Neural cell (in vitro differentiated cells): ENCODE measurements at regions not wholly inside any gene's neighbourhood (a gene's known extent, or its start where the extent isn't known, plus 50 kb on each side); places are given as distances from the start of the nearest gene placed in this dataset.

Experiments used
- H2AFZ ChIP-seq: fragments of 200-600, 300-800 bp; sonication (generic), shearing (Covaris generic); 2 replicates; pipeline ENCODE4 v1.6.0; 2014; ENCODE audit warnings: low read depth, mild to moderate bottlenecking, antibody characterized with exemption, low read length, moderate library complexity
- H3F3A ChIP-seq: fragments of 200-600 bp; shearing (Covaris generic); 2 replicates; pipeline ENCODE4 v1.6.1; 2016; ENCODE audit warnings: mild to moderate bottlenecking, moderate library complexity, mixed read lengths, antibody characterized with exemption, low read length; ENCODE audit not compliant: insufficient read depth, poor library complexity, severe bottlenecking
- H3K27ac ChIP-seq: fragments of 200-600, 300-800 bp; sonication (generic), shearing (Covaris generic); 2 replicates; pipeline ENCODE4 v1.5.1; 2014; ENCODE audit warnings: mild to moderate bottlenecking, low read length, moderate library complexity
- H3K27me3 ChIP-seq: fragments of 300-800, 200-600 bp; sonication (generic), shearing (Covaris generic); 2 replicates; pipeline ENCODE4 v1.6.0; 2014; ENCODE audit warnings: mild to moderate bottlenecking, low read depth, low read length, moderate library complexity; ENCODE audit not compliant: insufficient read depth
- H3K36me3 ChIP-seq: fragments of 300-800, 200-600 bp; sonication (generic), shearing (Covaris generic); 2 replicates; pipeline ENCODE4 v1.5.1; 2014; ENCODE audit warnings: mild to moderate bottlenecking, antibody characterized with exemption, low read length, moderate library complexity; ENCODE audit not compliant: insufficient read depth
- H3K4me2 ChIP-seq: fragments of 300-800, 200-600 bp; sonication (generic), shearing (Covaris generic); 2 replicates; pipeline ENCODE4 v1.6.0; 2014; ENCODE audit warnings: mild to moderate bottlenecking, low read length
- H3K4me3 ChIP-seq: fragments of 300-800, 200-600 bp; sonication (generic), shearing (Covaris generic); 2 replicates; pipeline ENCODE4 v1.5.1; 2014; ENCODE audit warnings: mild to moderate bottlenecking, low read length, moderate library complexity
- H3K79me2 ChIP-seq: fragments of 200-600 bp; shearing (Covaris generic); replicated peaks from 2 replicates; pipeline ENCODE4 v1.6.0; 2014; ENCODE audit warnings: mild to moderate bottlenecking, low read length, moderate library complexity; ENCODE audit not compliant: insufficient read depth
- H3K9ac ChIP-seq: fragments of 300-800, 200-600 bp; sonication (generic), shearing (Covaris generic); 2 replicates; pipeline ENCODE4 v1.6.1; 2016; ENCODE audit warnings: mild to moderate bottlenecking, low read length, mixed read lengths
- H3K9me2 ChIP-seq: fragments of 200-600 bp; shearing (Covaris generic); 2 replicates; pipeline ENCODE4 v1.6.1; 2016; ENCODE audit warnings: mild to moderate bottlenecking, low read length, mixed read lengths; ENCODE audit not compliant: insufficient read depth
- H3K9me3 ChIP-seq: fragments of 200-600, 300-800 bp; sonication (generic), shearing (Covaris generic); 2 replicates; pipeline ENCODE4 v1.6.1; 2016; ENCODE audit warnings: mild to moderate bottlenecking, mixed run types, low read length, moderate library complexity, mixed read lengths
- H4K20me1 ChIP-seq: fragments of 200-600 bp; shearing (Covaris generic); 2 replicates; pipeline ENCODE4 v1.6.1; 2016; ENCODE audit warnings: mild to moderate bottlenecking, mixed run types; ENCODE audit not compliant: insufficient read depth
- EP300 ChIP-seq: fragments of 450-650 bp; conservative IDR thresholded peaks from 2 replicates; pipeline ENCODE4 v1.6.1; 2014; ENCODE audit warnings: antibody characterized with exemption, mild to moderate bottlenecking, moderate library complexity; ENCODE audit not compliant: poor library complexity, severe bottlenecking
- EZH2 ChIP-seq: fragments of 200-600, 300-800 bp; shearing (Covaris generic), sonication (generic); IDR thresholded peaks from 2 replicates; pipeline ENCODE4 v1.6.1; 2014; ENCODE audit warnings: antibody characterized with exemption, low read length, borderline replicate concordance, mild to moderate bottlenecking; ENCODE audit not compliant: insufficient read depth, poor library complexity, severe bottlenecking
- MXI1 ChIP-seq: fragments of 450-650 bp; conservative IDR thresholded peaks from 2 replicates; pipeline ENCODE4 v1.6.1; 2014; ENCODE audit warnings: antibody characterized with exemption, mild to moderate bottlenecking; ENCODE audit not compliant: poor library complexity, severe bottlenecking
- POLR2AphosphoS5 ChIP-seq: IDR thresholded peaks from 2 replicates; pipeline ENCODE4 v1.6.1; 2012
- RAD21 ChIP-seq: fragments of 450-650 bp; conservative IDR thresholded peaks from 2 replicates; pipeline ENCODE4 v1.6.1; 2014; ENCODE audit warnings: antibody characterized with exemption, mild to moderate bottlenecking, moderate library complexity
- SMC3 ChIP-seq: fragments of 450-650 bp; conservative IDR thresholded peaks from 2 replicates; pipeline ENCODE4 v1.6.1; 2014; ENCODE audit warnings: antibody characterized with exemption, mild to moderate bottlenecking, moderate library complexity; ENCODE audit not compliant: poor library complexity
- TAF1 ChIP-seq: IDR thresholded peaks from 2 replicates; pipeline ENCODE4 v1.6.1; 2012; ENCODE audit warnings: low read depth
- TF ChIP-seq, protein P1 (sequence below): IDR thresholded peaks from 2 replicates; pipeline ENCODE4 v1.6.1; 2012; ENCODE audit warnings: borderline replicate concordance
- TF ChIP-seq, protein P2 (sequence below): fragments of 450-650 bp; IDR thresholded peaks from 2 replicates; pipeline ENCODE4 v1.5.1; 2014; ENCODE audit warnings: antibody characterized with exemption, mild to moderate bottlenecking, moderate library complexity; ENCODE audit not compliant: poor library complexity, severe bottlenecking

DNA sequence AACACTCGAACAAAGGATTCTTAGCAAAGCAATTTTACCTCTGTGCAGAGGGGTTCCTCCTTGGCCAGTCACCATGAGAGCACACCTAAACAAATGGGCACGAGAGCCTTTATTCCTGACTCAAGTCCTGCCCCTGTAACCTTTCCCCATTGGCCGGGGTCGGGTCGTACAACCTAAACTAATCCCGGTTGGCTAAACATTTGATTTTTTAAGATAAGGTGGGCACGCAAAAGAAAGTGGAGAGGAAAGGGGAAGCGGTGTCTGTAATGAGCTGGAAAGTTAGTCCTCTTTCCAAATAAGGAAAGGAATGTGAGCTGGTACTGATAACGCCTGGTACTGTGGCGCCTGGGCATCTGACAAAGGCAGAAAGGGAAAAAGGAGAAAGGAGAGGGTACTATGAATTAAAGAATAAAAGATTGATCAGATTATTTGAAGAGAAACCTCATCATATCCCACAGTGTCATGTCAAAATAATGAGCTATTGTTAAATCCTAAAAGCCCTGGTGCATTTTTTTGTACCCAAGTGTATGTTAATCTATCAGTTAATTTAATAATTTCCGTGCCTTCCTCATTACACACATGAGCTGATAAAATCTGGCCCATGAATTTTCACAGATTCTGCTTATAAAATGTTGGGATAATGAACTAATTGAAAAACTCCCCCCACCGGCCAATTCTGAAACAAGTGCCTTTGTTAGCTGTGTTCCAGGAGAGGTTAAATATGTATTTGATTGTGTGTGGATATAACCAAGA, 335.7 kb downstream of the RFC3 start:
- H3K4me3 ChIP-seq = no peak overlapping the region
- no peak overlapping the region for H3K4me2 ChIP-seq
- no peaks in the 10 kb centered on the region for H3K27me3 ChIP-seq
- H4K20me1 ChIP-seq = no peaks in the 10 kb centered on the region
- no peaks in the 10 kb centered on the region for H3K79me2 ChIP-seq
- no peak overlapping the region for H3K9ac ChIP-seq
- H3K9me2 ChIP-seq = no peaks in the 10 kb centered on the region
- no peaks in the 10 kb centered on the region for H3F3A ChIP-seq
- TF ChIP-seq SMC3 (no peak), POLR2AphosphoS5 (no peak), EZH2 (no peak), TAF1 (no peak), RAD21 (no peak), EP300 (no peak), MXI1 (no peak)
- TF ChIP-seq, protein P1, sequence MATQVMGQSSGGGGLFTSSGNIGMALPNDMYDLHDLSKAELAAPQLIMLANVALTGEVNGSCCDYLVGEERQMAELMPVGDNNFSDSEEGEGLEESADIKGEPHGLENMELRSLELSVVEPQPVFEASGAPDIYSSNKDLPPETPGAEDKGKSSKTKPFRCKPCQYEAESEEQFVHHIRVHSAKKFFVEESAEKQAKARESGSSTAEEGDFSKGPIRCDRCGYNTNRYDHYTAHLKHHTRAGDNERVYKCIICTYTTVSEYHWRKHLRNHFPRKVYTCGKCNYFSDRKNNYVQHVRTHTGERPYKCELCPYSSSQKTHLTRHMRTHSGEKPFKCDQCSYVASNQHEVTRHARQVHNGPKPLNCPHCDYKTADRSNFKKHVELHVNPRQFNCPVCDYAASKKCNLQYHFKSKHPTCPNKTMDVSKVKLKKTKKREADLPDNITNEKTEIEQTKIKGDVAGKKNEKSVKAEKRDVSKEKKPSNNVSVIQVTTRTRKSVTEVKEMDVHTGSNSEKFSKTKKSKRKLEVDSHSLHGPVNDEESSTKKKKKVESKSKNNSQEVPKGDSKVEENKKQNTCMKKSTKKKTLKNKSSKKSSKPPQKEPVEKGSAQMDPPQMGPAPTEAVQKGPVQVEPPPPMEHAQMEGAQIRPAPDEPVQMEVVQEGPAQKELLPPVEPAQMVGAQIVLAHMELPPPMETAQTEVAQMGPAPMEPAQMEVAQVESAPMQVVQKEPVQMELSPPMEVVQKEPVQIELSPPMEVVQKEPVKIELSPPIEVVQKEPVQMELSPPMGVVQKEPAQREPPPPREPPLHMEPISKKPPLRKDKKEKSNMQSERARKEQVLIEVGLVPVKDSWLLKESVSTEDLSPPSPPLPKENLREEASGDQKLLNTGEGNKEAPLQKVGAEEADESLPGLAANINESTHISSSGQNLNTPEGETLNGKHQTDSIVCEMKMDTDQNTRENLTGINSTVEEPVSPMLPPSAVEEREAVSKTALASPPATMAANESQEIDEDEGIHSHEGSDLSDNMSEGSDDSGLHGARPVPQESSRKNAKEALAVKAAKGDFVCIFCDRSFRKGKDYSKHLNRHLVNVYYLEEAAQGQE = no peak
- TF ChIP-seq, protein P2, sequence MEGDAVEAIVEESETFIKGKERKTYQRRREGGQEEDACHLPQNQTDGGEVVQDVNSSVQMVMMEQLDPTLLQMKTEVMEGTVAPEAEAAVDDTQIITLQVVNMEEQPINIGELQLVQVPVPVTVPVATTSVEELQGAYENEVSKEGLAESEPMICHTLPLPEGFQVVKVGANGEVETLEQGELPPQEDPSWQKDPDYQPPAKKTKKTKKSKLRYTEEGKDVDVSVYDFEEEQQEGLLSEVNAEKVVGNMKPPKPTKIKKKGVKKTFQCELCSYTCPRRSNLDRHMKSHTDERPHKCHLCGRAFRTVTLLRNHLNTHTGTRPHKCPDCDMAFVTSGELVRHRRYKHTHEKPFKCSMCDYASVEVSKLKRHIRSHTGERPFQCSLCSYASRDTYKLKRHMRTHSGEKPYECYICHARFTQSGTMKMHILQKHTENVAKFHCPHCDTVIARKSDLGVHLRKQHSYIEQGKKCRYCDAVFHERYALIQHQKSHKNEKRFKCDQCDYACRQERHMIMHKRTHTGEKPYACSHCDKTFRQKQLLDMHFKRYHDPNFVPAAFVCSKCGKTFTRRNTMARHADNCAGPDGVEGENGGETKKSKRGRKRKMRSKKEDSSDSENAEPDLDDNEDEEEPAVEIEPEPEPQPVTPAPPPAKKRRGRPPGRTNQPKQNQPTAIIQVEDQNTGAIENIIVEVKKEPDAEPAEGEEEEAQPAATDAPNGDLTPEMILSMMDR = no peak
- H3K9me3 ChIP-seq = no peaks in the 10 kb centered on the region
- no peak overlapping the region for H3K27ac ChIP-seq
- no peaks in the 10 kb centered on the region for H3K36me3 ChIP-seq
- H2AFZ ChIP-seq = no peak overlapping the region

DNA sequence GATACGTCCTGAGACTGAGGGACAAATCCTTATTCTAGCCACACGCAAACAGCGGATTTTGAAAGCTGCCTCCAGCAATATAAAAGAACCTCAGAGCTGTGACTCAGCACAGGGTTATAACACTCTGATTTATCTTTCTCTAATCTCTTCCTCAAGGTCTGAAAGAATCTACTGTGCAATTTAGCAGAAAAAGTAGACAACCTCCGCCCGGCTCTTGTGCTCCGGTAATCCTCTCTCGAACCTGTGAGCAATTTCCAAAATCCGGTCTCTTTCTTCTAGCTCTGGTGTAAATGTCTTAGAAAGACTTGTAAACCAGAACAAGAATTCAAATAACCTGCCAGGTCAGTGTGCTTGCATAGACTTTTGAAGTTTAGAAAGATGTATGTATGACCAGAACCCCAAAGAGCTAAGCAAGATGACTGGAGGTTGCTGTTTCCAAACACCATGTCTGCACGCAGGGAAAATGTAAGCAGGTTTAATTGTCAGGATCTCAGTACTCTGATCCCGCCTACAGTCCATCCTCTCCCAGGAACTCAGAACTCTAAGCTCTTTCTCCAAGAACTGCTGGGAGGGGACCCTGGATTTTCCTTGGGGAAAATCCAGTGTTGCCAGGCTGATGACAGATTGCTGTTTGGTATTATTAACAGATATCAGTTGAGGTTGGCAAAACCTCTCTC, 338.1 kb downstream of the RFC3 start:
- H3K4me2 ChIP-seq = no peak overlapping the region
- H3K9me3 ChIP-seq = no peaks in the 10 kb centered on the region
- TF ChIP-seq EP300 (no peak), SMC3 (no peak), RAD21 (no peak), MXI1 (no peak)
- TF ChIP-seq, protein P2 = no peak
- no peak overlapping the region for H2AFZ ChIP-seq
- H3K4me3 ChIP-seq = no peak overlapping the region
- no peaks in the 10 kb centered on the region for H3K27me3 ChIP-seq
- H3K79me2 ChIP-seq = no peaks in the 10 kb centered on the region
- no peaks in the 10 kb centered on the region for H4K20me1 ChIP-seq
- no peak overlapping the region for H3K9ac ChIP-seq
- no peaks in the 10 kb centered on the region for H3K36me3 ChIP-seq
- no peaks in the 10 kb centered on the region for H3F3A ChIP-seq
- H3K9me2 ChIP-seq = no peaks in the 10 kb centered on the region
- no peak overlapping the region for H3K27ac ChIP-seq
